ENCODE measurements at regions not wholly inside any gene's neighbourhood (a gene's known extent, or its start where the extent isn't known, plus 50 kb on each side); places are given as distances from the start of the nearest gene placed in this dataset.

DNA sequence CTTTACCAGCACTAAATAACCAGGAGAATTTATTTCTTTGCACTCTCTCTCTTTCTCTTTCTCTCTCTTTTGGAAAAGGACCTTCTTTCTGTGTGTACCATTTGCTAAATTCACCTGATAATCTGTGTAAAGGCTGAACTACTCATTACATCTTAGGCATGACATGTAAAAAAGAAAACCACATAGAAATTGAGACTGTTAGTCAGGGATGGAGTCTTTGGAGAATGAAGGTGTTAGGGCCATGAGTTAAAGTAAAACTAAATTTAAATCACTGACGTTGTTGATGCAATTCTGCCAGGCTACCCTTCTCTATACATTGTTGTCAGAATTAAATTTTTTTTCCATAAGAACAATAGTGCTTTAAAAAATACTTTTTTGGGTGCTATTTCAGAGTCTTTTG, 263.3 kb downstream of the PTEN start:
- H3K4me3 Mint-ChIP-seq = no peak overlapping the region
- no peak overlapping the region for H3K27ac Mint-ChIP-seq
- no peak for DNase-seq (ENCODE audit: extremely low spot score, unreplicated experiment)
- H3K27me3 Mint-ChIP-seq = no peaks in the 10 kb centered on the region
- no peaks in the 10 kb centered on the region for H3K9me3 Mint-ChIP-seq
- no peaks in the 10 kb centered on the region for H3K36me3 Mint-ChIP-seq
- no peaks in the 10 kb centered on the region for H3K4me1 Mint-ChIP-seq (ENCODE audit: unreplicated experiment)
- TF ChIP-seq, protein P1, sequence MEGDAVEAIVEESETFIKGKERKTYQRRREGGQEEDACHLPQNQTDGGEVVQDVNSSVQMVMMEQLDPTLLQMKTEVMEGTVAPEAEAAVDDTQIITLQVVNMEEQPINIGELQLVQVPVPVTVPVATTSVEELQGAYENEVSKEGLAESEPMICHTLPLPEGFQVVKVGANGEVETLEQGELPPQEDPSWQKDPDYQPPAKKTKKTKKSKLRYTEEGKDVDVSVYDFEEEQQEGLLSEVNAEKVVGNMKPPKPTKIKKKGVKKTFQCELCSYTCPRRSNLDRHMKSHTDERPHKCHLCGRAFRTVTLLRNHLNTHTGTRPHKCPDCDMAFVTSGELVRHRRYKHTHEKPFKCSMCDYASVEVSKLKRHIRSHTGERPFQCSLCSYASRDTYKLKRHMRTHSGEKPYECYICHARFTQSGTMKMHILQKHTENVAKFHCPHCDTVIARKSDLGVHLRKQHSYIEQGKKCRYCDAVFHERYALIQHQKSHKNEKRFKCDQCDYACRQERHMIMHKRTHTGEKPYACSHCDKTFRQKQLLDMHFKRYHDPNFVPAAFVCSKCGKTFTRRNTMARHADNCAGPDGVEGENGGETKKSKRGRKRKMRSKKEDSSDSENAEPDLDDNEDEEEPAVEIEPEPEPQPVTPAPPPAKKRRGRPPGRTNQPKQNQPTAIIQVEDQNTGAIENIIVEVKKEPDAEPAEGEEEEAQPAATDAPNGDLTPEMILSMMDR (conservative IDR thresholded peaks at IDR 0.05) = no peak

DNA sequence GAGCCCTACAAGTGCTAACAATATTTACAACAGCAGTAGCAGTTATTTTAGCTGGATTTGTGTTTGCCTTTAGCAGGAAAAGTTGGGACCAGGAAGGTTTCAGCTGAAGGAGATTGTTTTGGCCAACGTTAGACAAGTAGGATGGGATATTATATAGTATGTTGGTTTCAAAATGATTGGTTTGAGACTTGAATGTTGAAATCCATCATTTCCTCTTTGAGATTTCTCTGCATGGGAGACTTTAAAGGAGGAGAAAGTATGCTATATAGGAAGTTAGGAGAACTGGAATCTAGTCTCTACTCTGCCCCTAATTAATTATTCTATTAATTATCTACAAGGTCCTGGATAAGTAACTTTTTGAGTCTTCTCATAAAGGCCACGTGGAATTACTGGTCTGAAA, 263.8 kb downstream of the PTEN start:
- TF ChIP-seq, protein P1 (conservative IDR thresholded peaks at IDR 0.05) = no peak
- no peak for DNase-seq (ENCODE audit: extremely low spot score, unreplicated experiment)
- Mint-ChIP-seq H3K36me3 (no peaks in the 10 kb centered on the region), H3K27ac (no peak overlapping the region), H3K27me3 (no peaks in the 10 kb centered on the region), H3K4me3 (no peak overlapping the region), H3K9me3 (no peaks in the 10 kb centered on the region), H3K4me1 (ENCODE audit: unreplicated experiment) (no peaks in the 10 kb centered on the region)

DNA sequence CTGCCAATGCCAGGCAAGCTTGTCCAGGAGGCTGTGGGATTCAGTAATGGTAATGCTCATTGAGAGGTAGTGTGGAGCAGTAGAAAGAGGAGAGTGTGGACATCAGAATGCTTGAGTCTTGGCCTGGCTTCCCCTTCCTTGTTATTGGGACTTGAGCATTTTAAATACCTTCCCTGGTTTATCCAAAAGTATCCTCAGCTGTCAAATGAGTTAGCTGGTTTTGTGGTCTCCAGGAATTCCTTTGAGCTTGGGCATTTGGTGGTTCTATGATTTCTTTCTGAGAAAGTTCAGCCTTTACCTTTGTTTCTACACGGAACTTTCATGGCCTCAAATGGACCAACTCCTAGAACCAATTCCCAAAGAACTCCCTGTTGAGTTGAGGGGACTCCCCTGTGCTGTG, 264.3 kb downstream of the PTEN start:
- Mint-ChIP-seq H3K27me3 (no peaks in the 10 kb centered on the region), H3K4me3 (no peak overlapping the region), H3K4me1 (ENCODE audit: unreplicated experiment) (no peaks in the 10 kb centered on the region), H3K27ac (no peak overlapping the region), H3K9me3 (no peaks in the 10 kb centered on the region), H3K36me3 (no peaks in the 10 kb centered on the region)
- TF ChIP-seq, protein P1 (conservative IDR thresholded peaks at IDR 0.05) = no peak
- no peak for DNase-seq (ENCODE audit: extremely low spot score, unreplicated experiment)

DNA sequence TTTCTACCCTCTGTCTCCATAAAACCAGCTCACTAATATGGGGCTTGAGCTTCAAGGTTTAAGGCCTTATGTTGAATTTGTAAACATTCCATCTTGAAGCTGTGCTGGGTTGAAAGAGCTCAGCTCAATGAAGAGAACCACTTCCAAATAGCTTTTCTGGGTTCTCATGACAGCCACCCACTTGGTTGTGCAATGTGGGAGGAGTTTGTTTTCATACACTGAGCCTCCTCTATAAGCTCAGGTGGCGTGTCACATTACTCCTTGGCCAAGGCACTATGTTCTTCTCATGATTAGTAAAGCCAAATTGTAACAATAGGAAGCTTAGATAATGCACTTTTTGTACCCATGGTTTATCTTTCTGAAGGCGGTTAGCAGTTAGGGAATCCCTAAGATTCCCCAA, 265.6 kb downstream of the PTEN start:
- DNase-seq (ENCODE audit: extremely low spot score, unreplicated experiment) = no peak
- Mint-ChIP-seq H3K27me3 (no peaks in the 10 kb centered on the region), H3K4me1 (ENCODE audit: unreplicated experiment) (no peaks in the 10 kb centered on the region), H3K27ac (no peak overlapping the region), H3K36me3 (no peaks in the 10 kb centered on the region), H3K9me3 (no peaks in the 10 kb centered on the region), H3K4me3 (no peak overlapping the region)
- TF ChIP-seq, protein P1 (conservative IDR thresholded peaks at IDR 0.05) = no peak

DNA sequence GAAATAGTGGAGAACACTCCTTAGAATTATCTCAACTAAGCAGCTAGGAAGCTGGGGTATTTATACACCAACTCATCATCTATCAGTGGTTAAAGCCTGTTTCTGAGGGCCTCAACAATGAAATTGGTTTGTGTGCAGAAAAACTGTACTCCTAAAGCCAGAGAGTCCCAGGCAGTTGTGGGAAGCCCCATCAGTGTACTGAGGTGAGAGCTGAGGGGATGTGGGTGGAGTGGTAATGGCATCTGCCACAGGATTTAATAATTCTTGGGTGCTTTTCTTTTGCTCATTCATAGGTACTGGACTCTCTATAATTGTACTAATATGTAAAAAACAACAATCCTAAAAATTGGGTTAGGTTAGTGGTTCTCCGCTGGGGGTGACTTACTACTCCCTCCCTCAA, 267.5 kb downstream of the PTEN start:
- TF ChIP-seq, protein P1 (conservative IDR thresholded peaks at IDR 0.05) = no peak
- Mint-ChIP-seq H3K36me3 (no peaks in the 10 kb centered on the region), H3K4me1 (ENCODE audit: unreplicated experiment) (no peaks in the 10 kb centered on the region), H3K9me3 (peaks cover 5% of the 10 kb centered on the region), H3K4me3 (no peak overlapping the region), H3K27me3 (no peaks in the 10 kb centered on the region), H3K27ac (no peak overlapping the region)
- DNase-seq (ENCODE audit: extremely low spot score, unreplicated experiment) = no peak

DNA sequence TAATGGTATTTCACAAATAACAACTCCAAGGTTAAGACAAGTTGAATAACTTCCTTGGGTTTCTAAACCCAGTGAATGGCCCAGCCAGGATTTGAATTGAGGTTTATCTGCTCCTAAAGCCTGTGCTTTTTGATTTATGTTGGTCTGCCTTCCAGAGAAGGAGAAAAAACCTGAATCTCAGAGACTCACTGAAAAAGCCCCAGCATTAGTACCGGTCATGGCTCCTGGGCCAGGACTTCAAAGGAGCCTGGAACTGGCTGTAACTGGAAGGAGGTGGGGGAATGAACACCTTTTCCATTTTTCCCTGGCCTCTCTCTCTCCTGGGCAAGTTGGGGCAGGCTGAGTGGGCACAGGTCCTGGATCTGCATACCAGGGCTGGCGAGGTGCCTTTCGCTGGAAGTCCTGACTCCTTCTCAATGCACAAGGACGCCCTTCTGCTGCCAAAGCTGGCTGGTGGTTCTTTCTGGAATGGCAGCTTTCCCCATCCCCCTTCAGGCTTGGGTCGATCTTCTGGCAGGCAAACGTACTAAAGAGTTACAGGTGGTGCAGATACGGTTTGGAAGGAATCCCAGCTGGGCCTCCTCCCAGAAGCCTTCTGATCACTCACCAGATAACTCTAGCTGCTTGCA, 268.2 kb downstream of the PTEN start:
- H3K27me3 Mint-ChIP-seq = no peaks in the 10 kb centered on the region
- no peak overlapping the region for H3K27ac Mint-ChIP-seq
- TF ChIP-seq, protein P1 (conservative IDR thresholded peaks at IDR 0.05) = no peak
- H3K4me3 Mint-ChIP-seq = no peak overlapping the region
- H3K4me1 Mint-ChIP-seq (ENCODE audit: unreplicated experiment) = peaks cover 4% of the 10 kb centered on the region
- H3K36me3 Mint-ChIP-seq = no peaks in the 10 kb centered on the region
- H3K9me3 Mint-ChIP-seq = peaks cover 5% of the 10 kb centered on the region
- no peak for DNase-seq (ENCODE audit: extremely low spot score, unreplicated experiment)

All from type B pancreatic cell (in vitro differentiated cells).